ENCODE measurements at regions not wholly inside any gene's neighbourhood (a gene's known extent, or its start where the extent isn't known, plus 50 kb on each side); places are given as distances from the start of the nearest gene placed in this dataset.

- H3K4me3 ChIP-seq = no peak overlapping the region
- no peaks in the 10 kb centered on the region for H3K27me3 ChIP-seq
- no peak for DNase-seq
- 0 out of 2 replicates have a peak, but pooled peaks cover 2% of the 10 kb centered on the region for H3K9me3 ChIP-seq
- H3K36me3 ChIP-seq = no peaks in the 10 kb centered on the region
Measured at GRCh38 chr1:94694226-94694915, 125.8 kb upstream of the SLC44A3 start.

GRCh38 chr1:94693435-94693834, 126.7 kb upstream of the SLC44A3 start:
- Histone ChIP-seq H3K9me3 (0 out of 2 replicates have a peak, but pooled peaks cover 2% of the 10 kb centered on the region), H3K4me3 (no peak overlapping the region), H3K27me3 (no peaks in the 10 kb centered on the region), H3K36me3 (no peaks in the 10 kb centered on the region)
- DNase-seq = no peak

- no peaks in the 10 kb centered on the region for H3K36me3 ChIP-seq
Measured at GRCh38 chr1:94693029-94693428, 127.1 kb upstream of the SLC44A3 start.

GRCh38 chr1:94688646-94689045, 131.5 kb upstream of the SLC44A3 start:
- Histone ChIP-seq H3K36me3 (no peaks in the 10 kb centered on the region), H3K4me3 (no peak overlapping the region), H3K9me3 (no peaks in the 10 kb centered on the region), H3K27me3 (no peaks in the 10 kb centered on the region)
- no peak for DNase-seq

More at GRCh38 chr1:94693029-94693428, 127.1 kb upstream of the SLC44A3 start:
- no peaks in the 10 kb centered on the region for H3K27me3 ChIP-seq
- DNase-seq = no peak
- H3K9me3 ChIP-seq = 0 out of 2 replicates have a peak, but pooled peaks cover 2% of the 10 kb centered on the region
- H3K4me3 ChIP-seq = no peak overlapping the region

- H3K9me3 ChIP-seq = no peaks in the 10 kb centered on the region
- no peak overlapping the region for H3K4me3 ChIP-seq
- H3K36me3 ChIP-seq = no peaks in the 10 kb centered on the region
- H3K27me3 ChIP-seq = no peaks in the 10 kb centered on the region
- peak; percentile 14 for DNase-seq
Measured at GRCh38 chr1:94686882-94687281, 133.3 kb upstream of the SLC44A3 start.

- H3K4me3 ChIP-seq = no peak overlapping the region
- DNase-seq = no peak
- no peaks in the 10 kb centered on the region for H3K36me3 ChIP-seq
- H3K27me3 ChIP-seq = 0 out of 2 replicates have a peak, but pooled peaks cover 2% of the 10 kb centered on the region
- no peaks in the 10 kb centered on the region for H3K9me3 ChIP-seq
Measured at GRCh38 chr1:94684690-94685250, 135.4 kb upstream of the SLC44A3 start.

GRCh38 chr1:94683886-94684285, 136.3 kb upstream of the SLC44A3 start:
- Histone ChIP-seq H3K4me3 (no peak overlapping the region), H3K9me3 (no peaks in the 10 kb centered on the region), H3K27me3 (0 out of 2 replicates have a peak, but pooled peaks cover 2% of the 10 kb centered on the region), H3K36me3 (no peaks in the 10 kb centered on the region)
- DNase-seq = no peak

GRCh38 chr1:94680039-94680377, 138.4 kb upstream of the F3 start:
- Histone ChIP-seq H3K4me3 (no peak overlapping the region), H3K36me3 (no peaks in the 10 kb centered on the region), H3K9me3 (no peaks in the 10 kb centered on the region), H3K27me3 (0 out of 2 replicates have a peak, but pooled peaks cover 2% of the 10 kb centered on the region)
- no peak for DNase-seq

GRCh38 chr1:94679332-94680038, 137.9 kb upstream of the F3 start:
- DNase-seq = no peak
- Histone ChIP-seq H3K36me3 (no peaks in the 10 kb centered on the region), H3K9me3 (no peaks in the 10 kb centered on the region), H3K27me3 (0 out of 2 replicates have a peak, but pooled peaks cover 2% of the 10 kb centered on the region), H3K4me3 (no peak overlapping the region)

- no peak for DNase-seq
- H3K27me3 ChIP-seq = 0 out of 2 replicates have a peak, but pooled peaks cover 2% of the 10 kb centered on the region
- H3K9me3 ChIP-seq = no peaks in the 10 kb centered on the region
- H3K4me3 ChIP-seq = no peak overlapping the region
- H3K36me3 ChIP-seq = no peaks in the 10 kb centered on the region
Measured at GRCh38 chr1:94678202-94678848, 136.8 kb upstream of the F3 start.

- 0 out of 2 replicates have a peak, but pooled peaks cover 2% of the 10 kb centered on the region for H3K27me3 ChIP-seq
- DNase-seq = no peak
- no peaks in the 10 kb centered on the region for H3K36me3 ChIP-seq
- no peak overlapping the region for H3K4me3 ChIP-seq
- H3K9me3 ChIP-seq = no peaks in the 10 kb centered on the region
Measured at GRCh38 chr1:94677714-94678113, 136.2 kb upstream of the F3 start.

- H3K27me3 ChIP-seq = 0 out of 2 replicates have a peak, but pooled peaks cover 2% of the 10 kb centered on the region
- no peaks in the 10 kb centered on the region for H3K9me3 ChIP-seq
- H3K4me3 ChIP-seq = no peak overlapping the region
- no peak for DNase-seq
- no peaks in the 10 kb centered on the region for H3K36me3 ChIP-seq
Measured at GRCh38 chr1:94677087-94677486, 135.5 kb upstream of the F3 start.

- H3K9me3 ChIP-seq = no peaks in the 10 kb centered on the region
- no peak overlapping the region for H3K4me3 ChIP-seq
- no peak for DNase-seq
- 0 out of 2 replicates have a peak, but pooled peaks cover 2% of the 10 kb centered on the region for H3K27me3 ChIP-seq
- H3K36me3 ChIP-seq = no peaks in the 10 kb centered on the region
Measured at GRCh38 chr1:94676686-94677085, 135.1 kb upstream of the F3 start.

- no peak for DNase-seq
- Histone ChIP-seq H3K9me3 (no peaks in the 10 kb centered on the region), H3K27me3 (0 out of 2 replicates have a peak, but pooled peaks cover 2% of the 10 kb centered on the region), H3K36me3 (no peaks in the 10 kb centered on the region), H3K4me3 (no peak overlapping the region)
Measured at GRCh38 chr1:94675373-94675772, 133.8 kb upstream of the F3 start.

- no peak for DNase-seq
- Histone ChIP-seq H3K4me3 (no peak overlapping the region), H3K27me3 (0 out of 2 replicates have a peak, but pooled peaks cover under 1% of the 10 kb centered on the region)
Measured at GRCh38 chr1:94674876-94675275, 133.3 kb upstream of the F3 start.

GRCh38 chr1:94672934-94673333, 131.4 kb upstream of the F3 start:
- no peak overlapping the region for H3K4me3 ChIP-seq
- H3K9me3 ChIP-seq = no peaks in the 10 kb centered on the region
- no peaks in the 10 kb centered on the region for H3K36me3 ChIP-seq
- no peak for DNase-seq
- H3K27me3 ChIP-seq = no peaks in the 10 kb centered on the region

More at GRCh38 chr1:94674876-94675275, 133.3 kb upstream of the F3 start:
- H3K36me3 ChIP-seq = no peaks in the 10 kb centered on the region
- no peaks in the 10 kb centered on the region for H3K9me3 ChIP-seq

GRCh38 chr1:94672001-94672400, 130.4 kb upstream of the F3 start:
- Histone ChIP-seq H3K27me3 (no peaks in the 10 kb centered on the region), H3K9me3 (no peaks in the 10 kb centered on the region), H3K4me3 (no peak overlapping the region), H3K36me3 (no peaks in the 10 kb centered on the region)
- DNase-seq = no peak

Measured in MG63 (cell line).